BLaER1 (cell line): ENCODE measurements at regions not wholly inside any gene's neighbourhood (a gene's known extent, or its start where the extent isn't known, plus 50 kb on each side); places are given as distances from the start of the nearest gene placed in this dataset.
"Not testable (repeated sequence)": the region's sequence is repeated elsewhere in the genome, so short reads cannot be mapped to it uniquely, and the experiment has no call there.

Experiments used
- H3K27ac ChIP-seq: shearing (Covaris generic); formaldehyde crosslinking; 2 replicates; pipeline ENCODE4 v1.8.1; 2022
- H3K27me3 ChIP-seq: shearing (Covaris generic); formaldehyde crosslinking; 2 replicates; pipeline ENCODE4 v1.8.1; 2022
- H3K36me3 ChIP-seq: shearing (Covaris generic); formaldehyde crosslinking; 2 replicates; pipeline ENCODE4 v1.8.1; 2022
- H3K4me1 ChIP-seq: shearing (Covaris generic); formaldehyde crosslinking; 2 replicates; pipeline ENCODE4 v1.8.1; 2022
- H3K4me2 ChIP-seq: shearing (Covaris generic); formaldehyde crosslinking; 2 replicates; pipeline ENCODE4 v1.8.1; 2022
- H3K4me3 ChIP-seq: shearing (Covaris generic); formaldehyde crosslinking; 2 replicates; pipeline ENCODE4 v1.8.1; 2022
- H3K9ac ChIP-seq: shearing (Covaris generic); formaldehyde crosslinking; 2 replicates; pipeline ENCODE4 v1.8.1; 2022
- H3K9me3 ChIP-seq: shearing (Covaris generic); formaldehyde crosslinking; 2 replicates; pipeline ENCODE4 v1.8.1; 2022
- H4K20me1 ChIP-seq: shearing (Covaris generic); formaldehyde crosslinking; 2 replicates; pipeline ENCODE4 v1.8.1; 2022
- Cebpa-rat ChIP-seq: shearing (Covaris generic); IDR thresholded peaks from 2 replicates; pipeline ENCODE4 v1.8.1; 2022

DNA sequence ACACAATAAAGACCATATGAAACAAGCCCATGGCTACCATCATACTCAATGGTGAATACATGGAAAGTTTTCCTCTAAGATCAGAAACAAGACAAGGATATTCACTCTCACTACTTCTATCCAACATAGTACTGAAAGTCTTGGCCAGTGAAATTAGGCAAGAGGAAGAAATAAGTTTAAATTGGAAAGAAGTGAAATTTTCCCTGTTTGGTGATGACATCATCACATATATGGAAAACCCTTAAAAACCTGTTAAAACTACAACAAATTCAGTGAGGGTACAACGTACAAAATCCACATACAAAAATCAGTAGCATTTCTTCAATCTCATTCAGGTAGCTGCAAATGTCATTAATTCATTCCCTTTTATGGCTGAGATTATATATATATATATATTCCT is 164.0 kb upstream of the IRS4 start:
- H3K4me3 ChIP-seq: no peak overlapping the region
- no peak overlapping the region for H3K27ac ChIP-seq
- H4K20me1 ChIP-seq: no peaks in the 10 kb centered on the region

GRCh38 chrX:108896349-108896748 is 160.0 kb upstream of the IRS4 start:
- not testable (repeated sequence) for H3K4me1 ChIP-seq, H4K20me1 ChIP-seq, H3K4me2 ChIP-seq, H3K9ac ChIP-seq, H3K27ac ChIP-seq, H3K4me3 ChIP-seq, H3K36me3 ChIP-seq
- peaks cover 29% of the 10 kb centered on the region for H3K9me3 ChIP-seq
- peaks cover 14% of the 10 kb centered on the region for H3K27me3 ChIP-seq

More for the DNA sequence above, 164.0 kb upstream of the IRS4 start:
- no peak overlapping the region for H3K9ac ChIP-seq
- no peaks in the 10 kb centered on the region for H3K4me1 ChIP-seq
- peaks cover 17% of the 10 kb centered on the region for H3K9me3 ChIP-seq
- no peak overlapping the region for H3K4me2 ChIP-seq
- H3K36me3 ChIP-seq: no peaks in the 10 kb centered on the region
- H3K27me3 ChIP-seq: peaks cover 42% of the 10 kb centered on the region
- no peak for TF ChIP-seq Cebpa-rat

DNA sequence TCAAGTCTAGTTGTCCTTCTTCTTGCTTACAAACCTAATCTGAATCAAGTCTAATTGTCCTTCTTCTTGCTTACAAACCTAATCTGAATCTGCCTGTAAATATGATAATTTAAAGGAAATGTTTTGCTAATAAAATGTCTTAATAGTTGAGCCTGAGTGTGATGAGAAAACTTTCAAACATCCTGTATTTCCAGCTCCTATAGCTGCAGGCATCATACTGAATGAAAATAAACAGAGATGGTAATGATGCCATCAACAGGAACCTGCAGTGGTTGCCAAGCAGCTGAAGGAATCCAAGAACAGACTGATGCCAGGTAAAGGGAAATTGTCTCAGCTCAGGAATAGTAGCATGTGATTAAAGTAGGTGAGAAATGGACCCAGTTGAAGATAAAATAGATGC is 156.1 kb upstream of the IRS4 start:
- no peak overlapping the region for H3K4me3 ChIP-seq
- peaks cover 29% of the 10 kb centered on the region for H3K9me3 ChIP-seq
- no peak overlapping the region for H3K27ac ChIP-seq
- no peak for TF ChIP-seq Cebpa-rat
- peaks cover 18% of the 10 kb centered on the region for H3K27me3 ChIP-seq
- H4K20me1 ChIP-seq: no peaks in the 10 kb centered on the region
- no peak overlapping the region for H3K4me2 ChIP-seq
- no peaks in the 10 kb centered on the region for H3K36me3 ChIP-seq
- no peaks in the 10 kb centered on the region for H3K4me1 ChIP-seq
- H3K9ac ChIP-seq: no peak overlapping the region

DNA sequence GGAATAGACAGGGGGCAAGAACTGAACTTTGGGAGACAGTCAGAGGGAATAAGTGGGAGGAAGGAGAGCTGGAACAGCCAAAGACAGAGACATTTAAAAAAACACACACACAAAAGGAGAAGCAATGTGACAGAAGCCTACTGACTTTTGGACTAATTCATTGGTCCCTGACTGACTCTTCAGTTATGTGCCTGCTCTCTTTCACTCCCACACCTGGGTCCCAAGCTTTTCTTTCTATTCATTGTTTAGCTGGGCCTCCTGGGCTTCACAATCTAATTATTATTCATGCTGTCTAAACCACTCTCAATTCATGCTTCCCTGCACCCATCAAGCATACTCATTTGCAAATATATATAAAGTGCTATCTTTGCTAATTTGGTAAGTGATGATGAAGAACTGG is 139.2 kb upstream of the IRS4 start:
- TF ChIP-seq Cebpa-rat: no peak
- Histone ChIP-seq H3K4me3 (no peak overlapping the region), H4K20me1 (no peaks in the 10 kb centered on the region), H3K9ac (no peak overlapping the region), H3K27ac (no peak overlapping the region), H3K36me3 (no peaks in the 10 kb centered on the region), H3K9me3 (0 out of 2 replicates have a peak, but pooled peaks cover 8% of the 10 kb centered on the region), H3K4me1 (no peaks in the 10 kb centered on the region), H3K27me3 (peaks cover 62% of the 10 kb centered on the region), H3K4me2 (no peak overlapping the region)

GRCh38 chrX:108843039-108843438 is 106.7 kb upstream of the IRS4 start:
- not testable (repeated sequence) for H3K9me3 ChIP-seq, H3K9ac ChIP-seq, H3K4me1 ChIP-seq, H3K4me3 ChIP-seq, H3K4me2 ChIP-seq, H3K36me3 ChIP-seq, H4K20me1 ChIP-seq, H3K27ac ChIP-seq
- peaks cover 25% of the 10 kb centered on the region for H3K27me3 ChIP-seq

GRCh38 chrX:108833993-108834392 is 97.6 kb upstream of the IRS4 start:
- Histone ChIP-seq H3K36me3 (no peaks in the 10 kb centered on the region), H3K9me3 (no peaks in the 10 kb centered on the region), H3K4me1 (no peaks in the 10 kb centered on the region), H3K4me3 (no peak overlapping the region), H3K9ac (no peak overlapping the region), H3K4me2 (no peak overlapping the region), H3K27me3 (peaks cover 25% of the 10 kb centered on the region), H3K27ac (no peak overlapping the region), H4K20me1 (no peaks in the 10 kb centered on the region)
- no peak for TF ChIP-seq Cebpa-rat

GRCh38 chrX:108811891-108812290 is 75.5 kb upstream of the IRS4 start:
- Histone ChIP-seq H3K9ac (no peak overlapping the region), H3K36me3 (no peaks in the 10 kb centered on the region), H3K4me2 (no peak overlapping the region), H3K4me1 (no peaks in the 10 kb centered on the region), H3K9me3 (peaks cover 9% of the 10 kb centered on the region), H4K20me1 (no peaks in the 10 kb centered on the region), H3K4me3 (no peak overlapping the region), H3K27me3 (peaks cover 18% of the 10 kb centered on the region; the same call in 1 of the 2 replicates), H3K27ac (no peak overlapping the region)
- TF ChIP-seq Cebpa-rat: no peak

- H3K27ac ChIP-seq: no peak overlapping the region
- TF ChIP-seq Cebpa-rat: no peak
These were observed 58.9 kb upstream of the IRS4 start for GRCh38 chrX:108795240-108795639.

More at GRCh38 chrX:108795240-108795639, 58.9 kb upstream of the IRS4 start:
- Histone ChIP-seq H3K4me1 (no peaks in the 10 kb centered on the region), H3K9ac (no peak overlapping the region), H3K27me3 (peaks cover 41% of the 10 kb centered on the region), H3K36me3 (no peaks in the 10 kb centered on the region), H3K4me2 (no peak overlapping the region), H4K20me1 (no peaks in the 10 kb centered on the region), H3K9me3 (peaks cover under 1% of the 10 kb centered on the region), H3K4me3 (no peak overlapping the region)
